Neural progenitor cell (in vitro differentiated cells): ENCODE measurements at regions not wholly inside any gene's neighbourhood (a gene's known extent, or its start where the extent isn't known, plus 50 kb on each side); places are given as distances from the start of the nearest gene placed in this dataset.

Experiments used
- EZH2 ChIP-seq: fragments of 200-600 bp; sonication (generic); IDR thresholded peaks from 2 replicates; pipeline ENCODE4 v1.6.1; 2017; ENCODE audit warnings: antibody characterized with exemption, mild to moderate bottlenecking, moderate library complexity
- EZH2phosphoT487 ChIP-seq: fragments of 200-600 bp; sonication (generic); IDR thresholded peaks from 2 replicates; pipeline ENCODE4 v1.6.1; 2017; ENCODE audit warnings: antibody characterized with exemption
- TF ChIP-seq, protein P1 (sequence below): fragments of 200-600 bp; sonication (generic); IDR thresholded peaks from 2 replicates; pipeline ENCODE4 v1.5.1; 2017; ENCODE audit warnings: antibody characterized with exemption, mild to moderate bottlenecking

DNA sequence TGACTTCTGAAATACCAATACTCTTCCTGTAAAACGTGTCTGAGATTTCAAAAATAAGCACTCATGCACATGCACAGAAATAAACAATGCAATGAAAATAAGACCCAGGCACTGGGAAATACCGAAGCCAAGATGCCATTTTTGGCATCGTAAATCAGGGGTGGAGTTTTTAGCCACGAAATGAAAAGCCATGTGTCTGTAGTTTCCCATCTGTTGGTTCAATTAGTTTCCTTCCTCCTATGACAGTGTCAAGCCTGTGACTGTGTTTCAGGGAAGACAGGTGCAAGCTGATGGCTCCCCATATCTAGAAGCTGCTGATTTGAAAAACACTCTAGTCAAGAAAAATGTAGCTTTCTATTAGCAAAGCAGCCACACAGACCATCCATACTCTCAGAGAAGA lies 480.4 kb upstream of the CAMK1G start:
- TF ChIP-seq, protein P1, sequence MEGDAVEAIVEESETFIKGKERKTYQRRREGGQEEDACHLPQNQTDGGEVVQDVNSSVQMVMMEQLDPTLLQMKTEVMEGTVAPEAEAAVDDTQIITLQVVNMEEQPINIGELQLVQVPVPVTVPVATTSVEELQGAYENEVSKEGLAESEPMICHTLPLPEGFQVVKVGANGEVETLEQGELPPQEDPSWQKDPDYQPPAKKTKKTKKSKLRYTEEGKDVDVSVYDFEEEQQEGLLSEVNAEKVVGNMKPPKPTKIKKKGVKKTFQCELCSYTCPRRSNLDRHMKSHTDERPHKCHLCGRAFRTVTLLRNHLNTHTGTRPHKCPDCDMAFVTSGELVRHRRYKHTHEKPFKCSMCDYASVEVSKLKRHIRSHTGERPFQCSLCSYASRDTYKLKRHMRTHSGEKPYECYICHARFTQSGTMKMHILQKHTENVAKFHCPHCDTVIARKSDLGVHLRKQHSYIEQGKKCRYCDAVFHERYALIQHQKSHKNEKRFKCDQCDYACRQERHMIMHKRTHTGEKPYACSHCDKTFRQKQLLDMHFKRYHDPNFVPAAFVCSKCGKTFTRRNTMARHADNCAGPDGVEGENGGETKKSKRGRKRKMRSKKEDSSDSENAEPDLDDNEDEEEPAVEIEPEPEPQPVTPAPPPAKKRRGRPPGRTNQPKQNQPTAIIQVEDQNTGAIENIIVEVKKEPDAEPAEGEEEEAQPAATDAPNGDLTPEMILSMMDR = no peak
- TF ChIP-seq EZH2 (no peak), EZH2phosphoT487 (no peak)
